GM23338 (cell line): ENCODE measurements at regions not wholly inside any gene's neighbourhood (a gene's known extent, or its start where the extent isn't known, plus 50 kb on each side); places are given as distances from the start of the nearest gene placed in this dataset.

Experiments used
- ATAC-seq: fragments of 200-7000 bp; cut with Tn5 transposase; 3 replicates; pipeline ENCODE4 v1.9.1; 2020
- DNase-seq: peaks from one replicate; pipeline ENCODE4 v3.0.0-alpha.2; 2015; ENCODE audit warnings: low spot score
- H2AFZ ChIP-seq: fragments of 200-600 bp; sonication (generic); 2 replicates; pipeline ENCODE4 v1.8.0; 2016; ENCODE audit warnings: antibody characterized with exemption, mild to moderate bottlenecking, moderate library complexity
- H3F3A ChIP-seq: fragments of 200-600 bp; sonication (generic); replicated peaks from 2 replicates; pipeline ENCODE4 v1.8.0; 2017; ENCODE audit warnings: antibody characterized with exemption, mixed run types, low read depth
- H3K27ac ChIP-seq: fragments of 200-600 bp; sonication (generic); 2 replicates; pipeline ENCODE4 v1.6.1; 2016; ENCODE audit warnings: low read depth
- H3K27me3 ChIP-seq: fragments of 200-600 bp; sonication (generic); 2 replicates; pipeline ENCODE4 v1.8.0; 2016; ENCODE audit warnings: mild to moderate bottlenecking, mixed run types, moderate library complexity; ENCODE audit not compliant: insufficient read depth
- H3K36me3 ChIP-seq: fragments of 200-600 bp; sonication (generic); 2 replicates; pipeline ENCODE4 v1.8.0; 2016; ENCODE audit warnings: mild to moderate bottlenecking; ENCODE audit not compliant: insufficient read depth
- H3K4me1 ChIP-seq: fragments of 200-600 bp; sonication (generic); 2 replicates; pipeline ENCODE4 v1.8.0; 2016; ENCODE audit warnings: mild to moderate bottlenecking, moderate library complexity; ENCODE audit not compliant: insufficient read depth
- H3K4me2 ChIP-seq: fragments of 200-600 bp; sonication (generic); 2 replicates; pipeline ENCODE4 v1.7.1; 2017; ENCODE audit warnings: mixed run types
- H3K4me3 ChIP-seq: fragments of 200-600 bp; sonication (generic); 2 replicates; pipeline ENCODE4 v1.6.1; 2016; ENCODE audit warnings: mixed run types
- H3K79me2 ChIP-seq: fragments of 200-600 bp; sonication (generic); replicated peaks from 2 replicates; pipeline ENCODE4 v1.8.0; 2017; ENCODE audit warnings: mild to moderate bottlenecking; ENCODE audit not compliant: insufficient read depth
- H3K9me2 ChIP-seq: fragments of 200-600 bp; sonication (generic); 2 replicates; pipeline ENCODE4 v1.8.0; 2017; ENCODE audit not compliant: insufficient read depth
- H4K20me1 ChIP-seq: fragments of 200-600 bp; sonication (generic); replicated peaks from 2 replicates; pipeline ENCODE4 v1.8.0; 2017; ENCODE audit warnings: mild to moderate bottlenecking; ENCODE audit not compliant: insufficient read depth
- H3K27ac Mint-ChIP-seq: 2 replicates; pipeline ENCODE4 v1.8.0; 2020; ENCODE audit warnings: inconsistent platforms, mild to moderate bottlenecking, moderate library complexity, mixed read lengths
- H3K27me3 Mint-ChIP-seq: 3 replicates; pipeline ENCODE4 v1.8.0; 2022; ENCODE audit warnings: low read depth, mild to moderate bottlenecking, moderate library complexity, mixed read lengths, inconsistent platforms; ENCODE audit not compliant: insufficient read depth, poor library complexity
- H3K36me3 Mint-ChIP-seq: 3 replicates; pipeline ENCODE4 v1.8.0; 2021; ENCODE audit warnings: low read depth, mild to moderate bottlenecking, inconsistent platforms, moderate library complexity, mixed read lengths
- H3K4me1 Mint-ChIP-seq: 3 replicates; pipeline ENCODE4 v1.8.0; 2020; ENCODE audit warnings: mild to moderate bottlenecking, inconsistent platforms, mixed read lengths
- H3K4me3 Mint-ChIP-seq: 3 replicates; pipeline ENCODE4 v1.8.0; 2021; ENCODE audit warnings: moderate library complexity, mild to moderate bottlenecking, inconsistent platforms, mixed read lengths
- H3K9me3 Mint-ChIP-seq: 3 replicates; pipeline ENCODE4 v1.8.0; 2020; ENCODE audit warnings: moderate library complexity, mild to moderate bottlenecking, inconsistent platforms, mixed read lengths
- JUNB ChIP-seq: IDR thresholded peaks from one replicate; pipeline ENCODE4 v1.6.1; 2016; ENCODE audit warnings: antibody characterized with exemption; ENCODE audit not compliant: unreplicated experiment
- STAT1 ChIP-seq: IDR thresholded peaks from one replicate; pipeline ENCODE4 v1.6.1; 2016; ENCODE audit warnings: antibody characterized with exemption; ENCODE audit not compliant: unreplicated experiment
- ZNF114 ChIP-seq: fragments of 250-450 bp; sonication (Bioruptor Pico); IDR thresholded peaks from 2 replicates; pipeline ENCODE4 v1.5.0; 2020; ENCODE audit warnings: mild to moderate bottlenecking, moderate library complexity
- ZNF462 ChIP-seq: fragments of 250-450 bp; sonication (Bioruptor Pico); IDR thresholded peaks from 2 replicates; pipeline ENCODE4 v1.5.0; 2020; ENCODE audit warnings: mild to moderate bottlenecking, moderate library complexity
- TF ChIP-seq, protein P1 (sequence below): IDR thresholded peaks from one replicate; pipeline ENCODE4 v1.6.1; 2018; ENCODE audit warnings: antibody characterized with exemption; ENCODE audit not compliant: unreplicated experiment

DNA sequence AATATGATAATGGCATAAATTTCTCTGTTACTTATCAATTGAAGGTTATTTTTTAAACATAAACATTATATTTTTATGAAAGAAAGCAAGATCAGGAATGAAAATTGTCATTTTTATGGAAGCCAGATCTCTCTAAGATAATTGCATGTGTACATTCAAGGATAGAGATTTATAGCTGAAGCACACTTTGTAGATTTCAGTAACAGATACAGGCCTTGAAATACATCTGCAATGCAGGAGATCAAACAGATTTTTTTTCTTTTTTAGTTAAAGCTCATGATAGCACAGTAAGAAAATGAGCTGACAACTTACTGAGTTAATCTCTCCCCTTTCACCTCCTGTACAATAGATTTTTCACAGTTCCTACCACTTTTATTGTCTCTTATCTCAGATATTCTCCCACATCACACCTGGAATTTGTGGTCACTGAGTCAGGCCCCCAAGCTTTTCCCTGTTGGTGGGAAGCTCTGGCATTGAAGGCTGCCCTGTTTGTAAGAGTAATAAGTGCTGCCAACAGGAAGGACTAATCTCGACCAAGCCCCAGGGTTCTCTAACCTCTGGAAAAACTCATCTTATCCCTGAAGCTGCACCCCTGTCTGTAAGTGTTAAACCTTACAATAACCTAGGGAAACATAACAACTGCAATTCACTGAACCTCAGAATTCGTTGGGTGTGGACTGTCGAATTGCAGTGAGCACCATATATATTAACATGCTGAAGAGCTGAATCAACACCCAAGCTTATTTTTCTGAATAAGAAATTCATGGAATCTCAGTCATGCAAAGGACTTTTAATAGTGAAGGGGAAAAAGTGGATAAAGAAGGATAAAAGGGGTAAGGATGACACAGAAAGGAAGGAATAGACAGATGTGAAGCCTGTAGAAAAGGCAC is 599.0 kb downstream of the LMO4 start:
- ATAC-seq (no peak), DNase-seq (no peak)
- 0 out of 2 replicates have a peak overlapping the region, but pooled peaks have one; percentile 7 for H3K27ac Mint-ChIP-seq
- H3K9me2 ChIP-seq = no peaks in the 10 kb centered on the region
- TF ChIP-seq JUNB (no peak), STAT1 (no peak), ZNF114 (no peak), ZNF462 (CRISPR knock-in tag) (no peak)
- TF ChIP-seq, protein P1, sequence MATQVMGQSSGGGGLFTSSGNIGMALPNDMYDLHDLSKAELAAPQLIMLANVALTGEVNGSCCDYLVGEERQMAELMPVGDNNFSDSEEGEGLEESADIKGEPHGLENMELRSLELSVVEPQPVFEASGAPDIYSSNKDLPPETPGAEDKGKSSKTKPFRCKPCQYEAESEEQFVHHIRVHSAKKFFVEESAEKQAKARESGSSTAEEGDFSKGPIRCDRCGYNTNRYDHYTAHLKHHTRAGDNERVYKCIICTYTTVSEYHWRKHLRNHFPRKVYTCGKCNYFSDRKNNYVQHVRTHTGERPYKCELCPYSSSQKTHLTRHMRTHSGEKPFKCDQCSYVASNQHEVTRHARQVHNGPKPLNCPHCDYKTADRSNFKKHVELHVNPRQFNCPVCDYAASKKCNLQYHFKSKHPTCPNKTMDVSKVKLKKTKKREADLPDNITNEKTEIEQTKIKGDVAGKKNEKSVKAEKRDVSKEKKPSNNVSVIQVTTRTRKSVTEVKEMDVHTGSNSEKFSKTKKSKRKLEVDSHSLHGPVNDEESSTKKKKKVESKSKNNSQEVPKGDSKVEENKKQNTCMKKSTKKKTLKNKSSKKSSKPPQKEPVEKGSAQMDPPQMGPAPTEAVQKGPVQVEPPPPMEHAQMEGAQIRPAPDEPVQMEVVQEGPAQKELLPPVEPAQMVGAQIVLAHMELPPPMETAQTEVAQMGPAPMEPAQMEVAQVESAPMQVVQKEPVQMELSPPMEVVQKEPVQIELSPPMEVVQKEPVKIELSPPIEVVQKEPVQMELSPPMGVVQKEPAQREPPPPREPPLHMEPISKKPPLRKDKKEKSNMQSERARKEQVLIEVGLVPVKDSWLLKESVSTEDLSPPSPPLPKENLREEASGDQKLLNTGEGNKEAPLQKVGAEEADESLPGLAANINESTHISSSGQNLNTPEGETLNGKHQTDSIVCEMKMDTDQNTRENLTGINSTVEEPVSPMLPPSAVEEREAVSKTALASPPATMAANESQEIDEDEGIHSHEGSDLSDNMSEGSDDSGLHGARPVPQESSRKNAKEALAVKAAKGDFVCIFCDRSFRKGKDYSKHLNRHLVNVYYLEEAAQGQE = no peak
- H3K4me3 ChIP-seq = no peak overlapping the region
- no peaks in the 10 kb centered on the region for H4K20me1 ChIP-seq
- 0 out of 2 replicates have a peak, but pooled peaks cover 4% of the 10 kb centered on the region for H3K36me3 ChIP-seq
- no peaks in the 10 kb centered on the region for H3K4me1 ChIP-seq
- no peak overlapping the region for H3K27ac ChIP-seq
- H3K4me1 Mint-ChIP-seq = no peaks in the 10 kb centered on the region
- H3K4me2 ChIP-seq = no peak overlapping the region
- peak overlapping the region; percentile 52; the same call in 1 of the 2 replicates for H2AFZ ChIP-seq
- H3K79me2 ChIP-seq = no peaks in the 10 kb centered on the region
- no peak overlapping the region for H3K4me3 Mint-ChIP-seq
- no peaks in the 10 kb centered on the region for H3K27me3 ChIP-seq
- no peaks in the 10 kb centered on the region for H3K27me3 Mint-ChIP-seq
- H3F3A ChIP-seq = no peaks in the 10 kb centered on the region
- peaks cover 15% of the 10 kb centered on the region for H3K36me3 Mint-ChIP-seq
- peaks cover 18% of the 10 kb centered on the region for H3K9me3 Mint-ChIP-seq
